Head of caudate nucleus (tissue), 42 donors: ENCODE measurements at regions not wholly inside any gene's neighbourhood (a gene's known extent, or its start where the extent isn't known, plus 50 kb on each side); places are given as distances from the start of the nearest gene placed in this dataset.

ENCODE experiments used
- DNase-seq, 42 donors: peaks; one replicate each; pipeline versions ENCODE4 v3.0.0 to v3.0.0-alpha.2; 2020 to 2021; ENCODE audit warnings: mixed read lengths in 7 of 42
- intact Hi-C: fragments of 100-400 bp; cut with DNase I; formaldehyde crosslinking; loops from one replicate; pipeline ENCODE4 v1.15.0; 2022

GRCh38 chr12:15272376-15272775 is 49.9 kb upstream of the PTPRO start:
- intact Hi-C loops, result loop anchor here (10.0 kb wide), 2 partner anchors 312 to 582 kb away; no protein-coding TSS in a partner anchor
- no peak for DNase-seq
